ENCODE measurements at regions not wholly inside any gene's neighbourhood (a gene's known extent, or its start where the extent isn't known, plus 50 kb on each side); places are given as distances from the start of the nearest gene placed in this dataset.
"Not testable (repeated sequence)": the region's sequence is repeated elsewhere in the genome, so short reads cannot be mapped to it uniquely, and the experiment has no call there.

DNA sequence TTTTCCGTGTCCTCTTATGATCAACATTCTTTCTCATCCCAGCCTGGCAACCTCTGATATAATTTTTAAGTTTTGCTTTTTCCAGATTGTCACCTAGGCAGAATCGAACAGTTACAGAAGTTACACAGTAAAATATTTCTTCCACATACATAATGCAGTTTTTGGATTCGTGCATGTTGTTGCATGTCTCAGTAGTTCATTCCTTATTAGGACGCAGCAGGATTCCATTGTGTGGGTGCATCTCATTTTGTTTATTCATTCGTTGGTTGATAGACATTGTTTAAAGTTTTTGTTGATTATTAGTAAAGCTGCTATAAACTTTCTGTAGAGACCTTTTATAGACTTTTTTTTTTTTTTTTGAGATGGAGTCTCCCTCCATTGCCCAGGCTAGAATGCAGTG lies 284.3 kb upstream of the FERMT1 start:
- DNase-seq: no peak

DNA sequence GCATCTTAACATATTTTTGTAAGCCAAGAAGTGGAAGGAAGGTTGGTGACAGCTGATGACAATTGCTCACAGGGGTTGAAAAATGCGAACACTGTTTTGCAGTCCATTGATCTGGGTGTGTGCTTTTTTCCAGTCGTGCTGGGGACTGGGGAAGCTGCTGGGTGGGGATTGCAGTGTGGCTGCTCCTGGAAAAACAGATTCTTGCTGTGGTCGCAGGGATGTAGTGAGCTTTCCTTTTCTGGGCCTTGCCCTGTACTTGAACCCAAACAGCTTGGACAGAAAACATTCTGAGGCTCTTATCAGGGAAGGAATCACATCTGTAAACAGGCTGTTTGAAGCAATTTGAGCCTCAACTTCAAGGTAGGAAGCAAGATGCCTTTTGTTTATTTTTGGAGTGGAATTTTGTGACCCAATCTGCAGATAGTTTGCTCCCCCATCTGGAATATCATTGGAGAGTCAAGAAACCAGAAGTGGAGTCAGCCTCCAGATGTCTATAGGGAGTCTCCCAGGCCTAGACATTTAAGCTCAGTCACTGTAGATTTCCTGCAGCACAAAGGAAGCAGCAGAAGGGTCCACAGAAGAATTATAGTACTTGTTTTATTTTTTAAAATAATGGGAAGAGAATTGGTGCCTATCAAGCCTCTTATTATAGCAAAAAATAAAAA lies 279.2 kb upstream of the FERMT1 start:
- no peak for DNase-seq

GRCh38 chr20:6397115-6397514 lies 274.3 kb upstream of the FERMT1 start:
- no peak for DNase-seq

DNA sequence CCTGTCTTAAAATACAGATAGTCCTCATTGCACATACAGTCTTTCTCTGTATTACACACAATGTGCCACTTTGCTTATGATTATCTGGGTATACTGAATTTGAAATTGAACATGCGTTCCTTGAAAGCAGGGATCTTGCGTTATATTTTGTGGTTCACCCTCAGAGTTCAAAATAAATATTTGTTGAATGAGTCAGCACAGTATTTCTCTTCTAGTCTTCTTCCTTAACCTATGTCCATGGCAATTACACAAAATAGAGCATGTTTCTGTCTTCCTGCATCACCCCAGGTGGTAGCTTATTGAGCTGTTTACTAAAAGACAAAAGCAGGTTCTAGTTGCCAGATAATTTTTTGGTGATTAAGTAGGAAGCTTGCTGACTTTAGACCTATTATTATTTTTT lies 272.9 kb upstream of the FERMT1 start:
- no peak for DNase-seq

- DNase-seq: no peak
These were observed 265.9 kb upstream of the FERMT1 start for GRCh38 chr20:6388671-6389197.

DNA sequence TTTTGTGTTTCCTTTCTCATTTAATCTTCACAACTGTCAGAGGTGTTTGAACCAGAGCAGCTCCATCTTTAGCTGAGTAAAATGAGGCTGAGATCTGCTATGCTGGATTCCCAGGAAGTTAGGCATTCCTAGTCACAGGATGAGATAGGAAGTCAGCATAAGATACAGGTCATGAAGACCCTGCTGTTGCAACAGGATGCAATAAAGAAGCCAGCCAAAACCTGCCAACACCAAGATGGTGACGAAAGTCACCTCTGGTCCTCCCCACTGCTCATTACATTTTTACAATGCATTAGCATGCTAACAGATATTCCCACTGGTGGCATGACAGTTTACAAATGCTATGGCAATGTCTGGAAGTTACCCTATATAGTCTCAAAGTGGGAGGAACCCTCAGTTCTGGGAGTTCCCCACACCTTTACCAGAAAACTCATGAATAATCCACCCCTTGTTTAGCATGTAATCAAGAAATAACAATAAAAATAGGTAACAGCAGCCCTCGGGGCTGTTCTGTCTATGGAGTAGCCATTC lies 262.2 kb upstream of the FERMT1 start:
- no peak for DNase-seq

DNA sequence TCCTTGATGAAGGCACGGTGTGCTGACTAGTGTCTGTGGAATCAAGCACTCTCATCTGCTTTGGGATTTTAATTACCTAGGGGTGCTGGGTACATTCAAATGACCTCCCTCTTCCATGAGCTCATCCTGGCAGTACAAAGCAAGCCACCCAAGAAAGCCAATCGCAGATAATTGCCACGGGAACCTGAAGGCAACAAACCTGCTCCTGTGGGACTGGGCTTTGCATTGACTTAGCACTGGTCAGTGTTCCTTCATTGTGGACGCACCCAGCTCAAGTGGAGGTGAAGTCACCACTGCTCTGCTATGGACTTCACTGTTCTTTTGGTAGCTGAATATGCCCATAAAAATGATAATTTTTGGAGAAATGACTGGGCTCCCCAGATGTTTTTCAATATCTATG lies 261.6 kb upstream of the FERMT1 start:
- DNase-seq: no peak

DNA sequence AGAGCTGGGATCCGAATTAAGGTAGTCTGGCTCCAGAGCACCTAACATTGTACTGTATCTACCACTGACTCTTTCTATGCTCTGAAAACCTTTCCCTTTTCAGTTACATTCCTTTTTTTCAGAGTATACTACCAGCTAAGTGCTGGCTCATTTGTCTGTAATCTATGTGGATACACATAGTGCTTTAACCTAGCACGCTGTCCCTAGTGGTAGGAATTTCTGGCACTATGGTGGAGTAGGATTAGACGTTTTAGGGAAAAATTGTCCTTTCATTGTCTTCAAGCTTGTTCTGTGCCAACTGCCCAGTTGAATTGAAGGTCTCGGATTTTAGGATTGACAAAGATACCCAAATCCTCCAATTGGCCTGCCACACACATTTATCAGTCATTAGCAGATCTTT lies 259.1 kb upstream of the FERMT1 start:
- no peak for DNase-seq

GRCh38 chr20:6362245-6362644 lies 239.4 kb upstream of the FERMT1 start:
- DNase-seq: no peak

DNA sequence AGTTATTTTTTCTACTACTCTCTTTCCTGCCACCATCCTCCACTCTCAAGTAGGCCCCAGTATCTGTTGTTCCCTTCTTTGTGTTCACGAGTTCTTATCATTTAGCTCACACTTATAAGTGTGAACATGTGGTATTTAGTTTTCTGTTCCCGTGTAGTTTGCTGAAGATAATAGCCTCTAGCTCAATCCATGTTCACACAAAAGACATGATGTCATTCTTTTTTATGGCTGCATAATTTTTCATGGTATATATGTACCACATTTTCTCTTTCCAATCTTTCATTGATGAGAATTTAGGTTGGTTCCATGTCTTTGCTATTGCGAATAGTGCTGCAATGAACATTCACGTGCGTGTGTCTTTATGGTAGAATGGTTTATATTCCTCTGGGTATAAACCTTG lies 237.9 kb upstream of the FERMT1 start:
- no peak for DNase-seq

GRCh38 chr20:6355754-6356451 lies 233.1 kb upstream of the FERMT1 start:
- DNase-seq: no peak

DNA sequence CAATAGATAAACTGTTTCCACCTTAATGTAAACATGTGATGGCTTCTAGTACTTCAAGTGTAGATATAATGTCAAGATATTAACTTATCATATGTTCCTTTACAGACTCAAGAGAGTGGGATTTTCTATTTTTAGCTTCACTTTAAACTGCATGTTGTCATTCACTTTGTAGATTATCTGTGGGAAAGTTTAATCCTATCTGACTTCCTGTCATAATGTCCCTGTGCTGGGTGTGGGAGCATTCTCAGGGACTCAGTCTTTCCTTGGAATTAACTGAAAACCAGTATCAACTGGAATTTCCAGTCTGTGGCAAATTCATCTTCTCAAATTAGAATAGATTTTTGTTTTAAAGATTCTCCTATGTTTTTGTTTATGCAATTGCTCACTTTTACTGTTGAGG lies 226.1 kb upstream of the FERMT1 start:
- no peak for DNase-seq

DNA sequence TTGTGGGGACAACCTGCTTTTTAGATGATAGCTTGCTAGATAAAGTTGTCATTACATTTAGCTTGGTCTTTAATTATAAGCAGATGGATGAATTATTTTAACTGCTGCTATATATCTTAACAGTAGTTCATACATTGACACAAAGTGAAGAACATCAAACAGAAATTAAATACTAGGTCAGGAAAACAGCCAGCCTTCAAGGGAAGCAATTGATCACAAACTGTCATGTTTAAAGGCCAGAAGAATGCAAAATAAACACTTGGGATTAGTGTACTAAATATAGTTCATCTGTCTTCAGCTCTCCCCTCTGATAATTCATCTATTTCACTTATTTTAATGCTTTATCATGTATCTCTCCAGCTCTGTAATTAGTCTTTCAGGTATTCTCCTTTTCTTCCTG lies 225.1 kb upstream of the FERMT1 start:
- no peak for DNase-seq

GRCh38 chr20:6341491-6341890 lies 218.7 kb upstream of the FERMT1 start:
- no peak for DNase-seq

- no peak for DNase-seq
These were observed 216.3 kb upstream of the FERMT1 start for GRCh38 chr20:6339176-6339575.

GRCh38 chr20:6333110-6333509 lies 210.3 kb upstream of the FERMT1 start:
- DNase-seq: no peak

DNA sequence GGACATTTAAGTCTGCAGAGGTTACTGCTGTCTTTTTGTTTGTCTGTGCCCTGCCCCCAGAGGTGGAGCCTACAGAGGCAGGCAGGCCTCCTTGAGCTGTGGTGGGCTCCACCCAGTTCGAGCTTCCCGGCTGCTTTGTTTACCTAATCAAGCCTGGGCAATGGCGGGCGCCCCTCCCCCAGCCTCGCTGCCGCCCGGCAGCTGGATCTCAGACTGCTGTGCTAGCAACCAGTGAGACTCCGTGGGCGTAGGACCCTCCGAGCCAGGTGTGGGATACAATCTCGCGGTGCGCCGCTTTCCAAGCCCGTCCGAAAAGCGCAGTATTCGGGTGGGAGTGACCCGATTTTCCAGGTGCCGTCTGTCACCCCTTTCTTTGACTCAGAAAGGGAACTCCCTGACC lies 198.4 kb upstream of the FERMT1 start:
- not testable (repeated sequence) for DNase-seq

GRCh38 chr20:6311841-6312655 lies 189.2 kb upstream of the FERMT1 start:
- DNase-seq: no peak

DNA sequence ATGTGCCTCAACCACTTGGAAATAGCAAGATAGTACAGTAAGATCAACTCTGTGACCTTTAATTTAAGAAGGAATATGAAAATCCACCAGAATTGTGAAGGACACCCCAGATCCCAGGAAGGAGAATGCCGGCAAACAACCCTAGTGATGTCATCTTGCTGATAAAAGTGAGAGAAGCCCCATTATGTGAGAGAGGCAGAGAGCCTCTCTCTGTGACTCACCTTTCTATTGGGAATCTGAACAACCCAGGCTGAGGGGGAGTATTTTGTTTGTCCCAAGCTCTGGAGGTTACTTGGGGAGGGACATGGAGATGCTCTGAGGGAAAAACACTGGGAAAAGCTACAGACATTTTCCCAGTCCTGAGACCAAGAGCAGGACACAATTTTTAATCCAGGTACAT lies 188.3 kb upstream of the FERMT1 start:
- no peak for DNase-seq

- no peak for DNase-seq
These were observed 182.7 kb upstream of the FERMT1 start for GRCh38 chr20:6305536-6305935.

- DNase-seq: no peak
These were observed 179.2 kb upstream of the FERMT1 start for GRCh38 chr20:6302041-6302440.

DNA sequence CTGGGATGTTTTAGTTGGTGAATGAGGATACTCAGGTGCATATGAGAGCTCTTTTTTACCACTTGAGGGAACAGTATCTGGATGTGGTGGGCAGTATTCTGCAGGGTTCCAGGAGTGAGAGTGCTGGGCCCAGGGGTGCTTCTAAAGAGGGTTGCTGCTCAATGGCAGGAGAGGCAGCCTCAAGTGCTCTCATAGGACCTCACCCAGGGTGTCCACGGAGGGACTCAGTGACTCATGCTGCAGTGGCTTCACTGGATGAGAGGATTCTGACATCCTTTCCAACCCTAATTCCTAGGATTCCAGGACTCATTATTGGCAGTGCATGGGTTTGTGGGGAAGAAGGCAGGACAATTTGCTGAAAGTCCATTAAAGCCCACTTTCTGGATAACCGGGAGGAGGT lies 176.6 kb upstream of the FERMT1 start:
- no peak for DNase-seq

GRCh38 chr20:6298049-6298448 lies 175.2 kb upstream of the FERMT1 start:
- no peak for DNase-seq

DNA sequence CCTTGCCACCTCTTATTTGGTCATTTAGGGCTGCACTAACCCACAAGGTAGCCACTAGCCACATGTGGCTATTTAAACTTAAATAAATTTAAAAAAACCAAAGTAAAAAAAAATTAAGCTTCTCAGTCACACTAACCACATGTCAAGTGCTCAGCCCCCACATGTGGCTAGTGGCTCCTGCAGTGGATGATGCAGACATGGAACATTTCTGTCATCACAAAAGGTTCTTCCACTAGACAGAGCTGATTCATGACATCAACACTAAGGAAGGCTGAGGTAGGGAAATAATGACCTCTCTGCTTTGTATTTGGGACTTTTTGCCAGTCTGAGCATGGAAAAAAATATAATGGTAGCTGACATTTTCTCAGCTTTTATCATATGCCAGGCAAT lies 173.0 kb upstream of the FERMT1 start:
- DNase-seq: no peak
